HG02678 (cell line): ENCODE measurements at regions not wholly inside any gene's neighbourhood (a gene's known extent, or its start where the extent isn't known, plus 50 kb on each side); places are given as distances from the start of the nearest gene placed in this dataset.

Source experiments
- ATAC-seq: cut with Tn5 transposase; IDR thresholded peaks from one replicate; pipeline ENCODE4 v1.9.1; 2021; ENCODE audit warnings: mild to moderate bottlenecking, moderate library complexity; ENCODE audit not compliant: unreplicated experiment

- ATAC-seq, result no peak
These were observed 360.3 kb upstream of the NECTIN3 start for GRCh38 chr3:110711130-110711832.

DNA sequence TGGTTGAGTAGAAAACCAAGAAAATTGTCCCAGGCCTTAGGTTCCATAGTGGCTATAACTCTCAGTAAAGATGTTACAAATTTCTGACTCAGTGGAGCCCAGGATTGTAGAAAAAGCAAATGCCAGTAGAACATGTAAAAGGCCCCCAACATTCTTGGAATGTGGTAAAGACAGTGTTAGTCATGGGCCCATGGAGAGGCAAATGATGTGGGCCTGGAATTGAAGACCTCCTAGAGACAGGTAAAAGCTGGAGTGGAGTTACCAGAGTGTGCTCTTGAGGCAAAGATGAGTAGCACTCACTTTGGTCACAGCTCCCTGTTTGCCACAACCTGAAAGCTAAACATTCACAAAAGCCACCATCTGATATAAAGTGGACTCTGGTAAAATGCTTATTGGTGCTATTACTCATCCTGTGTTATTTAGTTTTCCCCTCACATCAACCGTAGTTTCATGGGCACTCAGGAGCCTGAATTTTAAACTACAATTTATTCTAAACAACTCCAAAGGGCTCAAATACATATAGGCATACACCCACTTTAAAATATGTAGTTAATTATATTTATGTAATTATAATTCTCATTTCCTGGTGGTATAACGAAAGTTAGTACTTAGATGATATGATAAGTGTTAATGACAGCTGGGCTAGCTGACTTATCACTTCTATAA lies 359.6 kb upstream of the NECTIN3 start:
- no peak for ATAC-seq

GRCh38 chr3:110727056-110727455 lies 344.6 kb upstream of the NECTIN3 start:
- ATAC-seq, result no peak

- no peak for ATAC-seq
These were observed 340.5 kb upstream of the NECTIN3 start for GRCh38 chr3:110731148-110731547.

DNA sequence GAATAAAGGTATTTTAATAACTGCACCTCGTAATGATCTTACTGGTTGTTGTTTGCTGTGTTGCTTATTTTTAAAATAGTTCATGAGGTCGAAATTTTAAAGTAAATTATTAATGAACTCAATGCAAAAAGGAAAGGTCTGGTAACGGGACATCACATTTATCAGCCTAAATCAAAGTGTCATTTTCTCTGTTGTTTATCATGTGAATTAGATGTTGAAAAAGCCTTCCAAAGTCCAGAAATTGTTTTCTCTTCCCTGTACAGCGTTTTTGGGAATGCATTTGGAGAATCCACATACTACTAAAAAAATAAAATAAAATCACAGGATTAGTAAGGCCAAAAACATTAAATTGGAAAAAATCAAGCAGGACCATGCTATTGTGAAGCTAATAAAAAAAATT lies 339.2 kb upstream of the NECTIN3 start:
- ATAC-seq, result no peak

DNA sequence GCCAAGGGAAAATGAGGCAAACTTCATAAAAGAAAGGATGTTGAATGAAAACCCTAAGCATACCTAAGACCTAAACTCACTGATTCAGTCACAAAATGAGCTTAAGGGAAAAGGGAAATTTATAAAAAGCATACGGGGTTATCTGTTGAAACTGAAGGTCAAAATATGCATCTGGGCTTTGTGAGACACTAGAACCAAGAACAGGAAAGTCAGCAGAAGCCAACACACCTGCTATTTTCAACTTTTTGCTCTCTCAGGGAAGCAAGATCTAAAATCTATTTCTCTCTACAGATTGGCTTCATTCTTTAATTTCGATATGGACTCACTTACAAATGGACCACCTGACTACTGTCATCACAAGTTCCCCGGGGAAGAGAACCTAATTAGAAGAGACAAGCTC lies 338.6 kb upstream of the NECTIN3 start:
- no peak for ATAC-seq

DNA sequence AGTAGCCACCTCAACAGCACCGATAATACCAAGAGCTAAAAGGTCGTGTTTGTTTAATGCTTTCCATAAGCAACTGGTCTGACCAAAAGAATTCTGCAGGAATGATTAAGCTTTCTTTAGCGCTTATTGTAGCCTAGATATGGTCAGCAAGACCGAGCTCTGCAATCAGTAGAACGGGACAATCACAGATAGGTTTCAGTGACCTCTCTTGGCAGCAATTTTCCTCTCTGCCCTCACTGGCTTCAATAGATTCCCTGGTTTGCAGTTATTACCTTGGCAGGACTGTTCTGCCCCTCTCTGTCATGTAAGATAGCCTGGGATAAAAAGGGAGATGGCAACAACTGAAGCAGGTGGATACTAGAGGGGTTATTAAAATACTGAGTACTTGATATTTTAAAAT lies 337.1 kb upstream of the NECTIN3 start:
- no peak for ATAC-seq

GRCh38 chr3:110736332-110736731 lies 335.3 kb upstream of the NECTIN3 start:
- ATAC-seq, result peak; percentile 85

DNA sequence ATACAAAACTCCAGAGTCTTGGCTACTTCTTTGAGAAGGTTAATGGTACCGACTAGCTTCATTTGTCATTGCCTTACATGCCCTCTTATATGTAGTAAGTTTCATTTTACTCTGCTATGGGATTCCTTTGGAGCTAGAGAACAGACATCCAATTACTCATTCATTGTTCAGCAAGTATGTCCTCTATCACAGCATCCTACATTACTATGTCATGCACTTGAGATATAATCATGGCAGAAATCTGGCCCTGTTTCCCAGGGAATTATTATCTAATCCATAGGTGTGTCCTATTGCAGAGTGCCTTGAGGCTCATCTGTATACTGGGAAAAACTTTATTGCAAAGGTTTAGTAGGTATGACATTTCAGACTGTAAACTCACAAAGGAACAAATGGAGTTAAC lies 333.1 kb upstream of the NECTIN3 start:
- no peak for ATAC-seq

DNA sequence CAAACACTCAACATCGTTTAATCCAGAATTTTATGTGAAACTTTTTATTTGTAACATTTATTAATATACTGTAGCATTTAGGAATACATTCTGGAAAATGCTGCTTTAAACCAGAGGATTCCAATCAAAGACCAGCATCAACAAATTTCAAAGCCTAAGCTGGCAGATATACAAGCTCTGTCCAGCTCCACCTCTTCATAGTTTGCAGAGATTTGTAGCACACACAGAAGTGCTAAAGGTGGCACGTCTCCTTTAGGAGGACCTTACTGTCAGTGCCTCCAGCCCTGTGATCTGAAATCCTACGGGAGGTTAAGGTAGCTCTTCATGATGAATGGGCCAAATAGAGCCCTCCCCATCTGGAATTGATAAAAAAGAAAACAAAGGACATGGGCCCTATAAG lies 329.7 kb upstream of the NECTIN3 start:
- no peak for ATAC-seq

GRCh38 chr3:110743202-110743601 lies 328.4 kb upstream of the NECTIN3 start:
- peak; percentile 78 for ATAC-seq

- no peak for ATAC-seq
These were observed 327.6 kb upstream of the NECTIN3 start for GRCh38 chr3:110743984-110744383.

- no peak for ATAC-seq
These were observed 326.9 kb upstream of the NECTIN3 start for GRCh38 chr3:110744723-110745122.

GRCh38 chr3:110749006-110749405 lies 322.6 kb upstream of the NECTIN3 start:
- ATAC-seq, result no peak

DNA sequence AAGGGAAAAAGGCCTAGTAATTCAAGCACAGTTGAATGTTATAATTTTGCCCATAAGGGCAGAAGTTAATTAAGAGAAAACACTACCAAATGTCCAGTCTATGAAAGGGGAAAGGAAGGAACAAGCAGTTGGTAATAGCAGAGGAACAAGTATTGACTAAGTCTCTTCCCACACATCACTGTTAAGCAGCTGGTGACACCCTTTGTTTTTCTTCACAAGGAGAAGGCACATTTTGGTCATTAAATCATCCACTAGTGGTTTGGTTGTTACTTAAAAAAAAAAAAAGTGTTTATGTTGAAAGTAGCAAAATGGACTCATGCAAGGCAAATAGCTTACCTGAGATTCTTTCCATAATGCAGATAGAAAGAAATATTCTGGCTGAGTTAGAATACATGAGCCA lies 321.4 kb upstream of the NECTIN3 start:
- ATAC-seq, result no peak

DNA sequence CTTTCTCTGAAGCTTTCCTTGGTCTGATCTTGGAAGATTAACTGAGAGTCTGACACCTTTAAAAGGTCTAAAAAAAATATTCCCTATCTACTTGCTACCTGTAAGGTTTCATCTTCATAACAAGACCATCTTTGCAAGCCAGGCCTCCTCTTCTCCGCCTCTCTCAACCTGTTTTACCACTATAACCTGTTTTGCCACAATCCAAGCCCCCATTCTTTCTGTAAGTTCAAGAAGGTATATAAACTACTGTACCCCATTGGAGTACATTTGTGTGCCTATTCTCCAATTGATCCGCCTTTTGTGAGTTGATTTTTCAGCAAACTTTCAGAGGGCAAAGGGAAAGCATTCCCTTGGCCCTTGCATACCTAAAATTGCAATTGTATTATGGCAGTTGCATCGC lies 319.3 kb upstream of the NECTIN3 start:
- no peak for ATAC-seq

DNA sequence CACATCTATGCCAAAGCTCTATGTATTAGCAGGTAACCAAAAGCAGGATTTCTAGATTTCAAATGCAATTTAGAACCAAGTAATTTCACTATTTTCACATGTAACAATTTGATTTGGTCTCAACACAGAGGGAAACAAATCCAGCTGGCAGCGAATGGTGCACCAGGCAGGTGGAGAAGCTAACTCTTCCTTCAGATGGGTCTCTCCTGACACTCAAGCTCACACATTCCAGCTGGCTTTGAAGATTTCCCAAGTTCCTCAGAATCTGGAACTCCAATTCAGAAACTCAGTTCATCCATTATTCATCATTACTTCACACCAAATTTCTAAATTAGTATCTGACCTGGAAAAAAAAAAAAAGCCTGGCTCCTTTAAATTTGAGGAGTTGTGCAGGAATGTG lies 318.1 kb upstream of the NECTIN3 start:
- no peak for ATAC-seq

GRCh38 chr3:110754212-110754916 lies 317.3 kb upstream of the NECTIN3 start:
- ATAC-seq, result no peak

DNA sequence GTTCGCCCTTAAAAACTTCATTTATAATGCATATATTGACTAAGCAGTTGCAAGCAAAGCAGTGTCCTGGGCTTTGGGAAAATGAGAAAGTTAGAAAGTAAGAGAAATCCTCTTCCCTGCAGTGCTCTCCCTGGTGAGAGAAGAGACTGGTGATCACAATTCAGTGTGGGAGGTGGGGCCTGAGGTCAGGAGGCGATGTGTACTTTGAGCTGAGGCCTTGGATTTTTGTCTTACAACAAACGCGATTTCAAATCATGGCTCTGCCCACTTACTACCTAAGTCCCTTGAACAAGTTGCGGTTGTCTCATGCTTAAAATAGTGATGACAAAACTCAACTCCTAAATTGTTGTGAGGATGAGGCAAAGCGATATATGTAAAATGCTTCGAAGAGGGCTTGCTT lies 316.3 kb upstream of the NECTIN3 start:
- no peak for ATAC-seq

DNA sequence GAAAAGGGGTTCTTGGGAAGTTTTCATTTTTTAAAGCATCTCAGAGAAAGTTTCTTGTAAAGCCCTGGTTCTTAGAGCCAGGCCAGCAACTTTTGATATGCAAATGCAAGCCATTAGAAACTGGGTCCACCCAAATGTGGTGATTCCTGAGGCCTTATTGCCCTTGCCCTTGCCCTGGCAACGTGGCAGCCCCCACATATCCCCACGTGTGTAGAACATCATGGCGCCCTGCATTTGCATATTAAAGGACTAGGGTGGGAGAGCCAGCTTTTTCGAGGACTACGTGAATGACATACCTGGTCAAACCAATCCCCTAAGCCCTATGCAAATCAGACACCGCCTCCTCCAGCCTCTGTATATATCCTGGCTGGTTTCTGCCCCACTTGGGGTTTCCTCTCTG lies 314.9 kb upstream of the NECTIN3 start:
- ATAC-seq, result no peak

DNA sequence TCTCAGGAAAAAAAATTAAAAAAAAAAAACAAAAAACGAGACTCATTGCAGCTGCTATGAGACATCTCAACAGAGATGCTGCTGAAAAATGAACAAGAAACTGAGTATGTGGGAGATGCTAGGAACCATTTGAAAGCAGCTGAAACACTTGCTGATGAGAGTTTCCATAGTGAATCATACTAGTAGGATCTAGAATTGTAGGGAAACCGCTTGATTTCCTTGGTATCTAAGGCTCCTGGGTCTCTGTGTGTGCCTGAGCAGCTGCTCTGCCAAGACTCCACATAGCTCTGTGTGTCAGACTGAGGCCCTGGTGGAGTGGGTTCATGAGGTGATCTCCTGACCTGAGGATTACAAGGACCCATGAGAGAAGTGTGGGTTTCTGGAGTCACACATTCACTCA lies 313.4 kb upstream of the NECTIN3 start:
- ATAC-seq, result no peak

DNA sequence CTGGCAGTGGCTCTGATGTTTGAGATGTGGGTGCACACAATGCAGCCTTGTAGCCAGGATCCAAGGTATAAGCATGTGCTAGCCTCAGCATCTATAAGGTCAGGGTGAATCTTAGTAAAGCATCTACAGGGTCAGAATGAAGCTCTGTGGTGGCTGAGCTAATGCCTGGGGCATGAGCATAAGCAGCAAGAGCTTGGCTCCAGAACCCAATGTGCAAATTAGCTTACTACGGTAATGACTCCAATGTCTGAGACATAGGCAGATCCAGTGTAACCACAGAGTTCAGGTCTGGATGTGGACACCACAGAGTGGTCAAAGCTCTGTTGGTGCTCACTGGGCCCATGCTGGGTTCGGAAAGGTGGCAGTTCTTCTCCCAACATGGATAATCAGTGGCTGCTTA lies 304.5 kb upstream of the NECTIN3 start:
- no peak for ATAC-seq
